ENCODE measurements at regions not wholly inside any gene's neighbourhood (a gene's known extent, or its start where the extent isn't known, plus 50 kb on each side); places are given as distances from the start of the nearest gene placed in this dataset.

DNA sequence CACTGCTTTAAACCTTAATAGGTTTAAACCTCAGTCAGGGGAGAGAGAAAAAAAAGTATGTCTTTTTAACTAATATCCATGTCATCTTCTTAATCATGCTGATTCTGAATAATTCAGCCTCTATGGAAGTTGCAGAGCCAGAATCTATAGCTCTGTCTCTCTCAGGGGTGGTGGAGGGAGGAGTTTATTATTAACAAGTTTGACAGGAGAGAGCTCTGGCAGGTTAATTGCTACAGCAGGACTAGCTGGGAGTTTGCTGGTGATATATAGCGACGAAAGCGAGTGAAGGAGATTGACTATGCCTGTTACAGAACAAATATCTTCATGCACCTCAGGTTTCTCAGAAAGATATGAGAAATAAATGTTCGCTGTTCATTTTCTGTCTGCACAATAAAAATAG, 586.4 kb downstream of the TLE4 start:
- no peak overlapping the region for H3K4me3 ChIP-seq (replicated peaks; ENCODE audit: low read depth, low read length)
- no peak for DNase-seq (ENCODE audit: low read depth)
- TF ChIP-seq, protein P1, sequence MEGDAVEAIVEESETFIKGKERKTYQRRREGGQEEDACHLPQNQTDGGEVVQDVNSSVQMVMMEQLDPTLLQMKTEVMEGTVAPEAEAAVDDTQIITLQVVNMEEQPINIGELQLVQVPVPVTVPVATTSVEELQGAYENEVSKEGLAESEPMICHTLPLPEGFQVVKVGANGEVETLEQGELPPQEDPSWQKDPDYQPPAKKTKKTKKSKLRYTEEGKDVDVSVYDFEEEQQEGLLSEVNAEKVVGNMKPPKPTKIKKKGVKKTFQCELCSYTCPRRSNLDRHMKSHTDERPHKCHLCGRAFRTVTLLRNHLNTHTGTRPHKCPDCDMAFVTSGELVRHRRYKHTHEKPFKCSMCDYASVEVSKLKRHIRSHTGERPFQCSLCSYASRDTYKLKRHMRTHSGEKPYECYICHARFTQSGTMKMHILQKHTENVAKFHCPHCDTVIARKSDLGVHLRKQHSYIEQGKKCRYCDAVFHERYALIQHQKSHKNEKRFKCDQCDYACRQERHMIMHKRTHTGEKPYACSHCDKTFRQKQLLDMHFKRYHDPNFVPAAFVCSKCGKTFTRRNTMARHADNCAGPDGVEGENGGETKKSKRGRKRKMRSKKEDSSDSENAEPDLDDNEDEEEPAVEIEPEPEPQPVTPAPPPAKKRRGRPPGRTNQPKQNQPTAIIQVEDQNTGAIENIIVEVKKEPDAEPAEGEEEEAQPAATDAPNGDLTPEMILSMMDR (IDR thresholded peaks at IDR 0.05; ENCODE audit: low read length, missing control alignments): no peak

DNA sequence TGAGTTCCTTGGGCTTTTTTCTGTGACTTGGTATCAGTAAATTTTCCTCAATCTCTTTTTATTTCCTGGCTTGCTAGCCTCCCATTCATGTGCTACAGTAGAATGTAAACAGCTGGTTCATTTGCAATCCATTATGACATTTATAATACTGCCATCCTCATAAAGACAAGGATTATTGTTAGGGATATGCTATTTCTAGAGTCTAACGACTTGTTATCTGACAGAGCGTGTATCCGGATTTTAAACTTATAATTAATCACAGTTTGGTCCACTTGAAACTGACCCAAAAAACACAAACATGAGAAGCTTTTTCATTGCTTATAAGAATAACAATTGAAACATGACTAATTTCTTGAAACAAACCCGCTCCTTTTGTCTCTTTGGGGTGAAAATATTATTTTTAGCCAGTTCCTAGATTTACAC, 585.8 kb downstream of the TLE4 start:
- DNase-seq (ENCODE audit: low read depth): peak; percentile 22
- TF ChIP-seq, protein P1 (IDR thresholded peaks at IDR 0.05; ENCODE audit: low read length, missing control alignments): no peak
- no peak overlapping the region for H3K4me3 ChIP-seq (replicated peaks; ENCODE audit: low read depth, low read length)

DNA sequence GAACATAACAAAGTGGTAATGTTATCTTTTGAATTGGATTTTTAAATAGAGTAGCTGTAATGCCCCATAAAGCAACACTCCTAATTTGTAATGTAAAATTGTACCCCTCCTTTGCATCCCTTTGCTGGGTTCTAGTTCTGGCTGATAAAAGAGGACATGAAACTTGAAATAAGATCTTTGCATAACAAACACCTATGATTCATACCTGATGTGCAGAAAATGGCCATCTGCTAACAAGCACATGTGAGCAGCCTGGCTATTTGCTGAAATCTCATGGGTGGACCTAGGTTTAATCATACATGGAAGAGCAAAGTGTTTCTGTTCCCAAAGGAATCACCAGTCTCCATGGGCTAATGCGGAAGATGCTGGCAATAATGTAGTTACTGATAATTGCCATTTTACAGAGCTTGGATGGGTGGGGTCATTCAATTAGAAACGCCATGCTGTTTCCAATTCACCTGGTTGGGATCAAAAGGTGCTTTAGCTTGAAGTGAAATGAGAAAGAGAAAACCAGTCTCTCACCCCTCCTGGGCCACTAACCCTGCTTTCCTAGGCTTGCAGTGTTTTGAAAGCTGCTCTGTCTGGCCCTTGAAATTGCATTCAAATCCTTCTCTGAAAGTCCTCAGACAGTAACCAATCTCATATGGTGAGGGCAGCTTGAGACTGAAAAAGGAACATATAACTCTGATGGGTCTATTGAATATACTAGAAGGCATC, 585.1 kb downstream of the TLE4 start:
- TF ChIP-seq, protein P1 (IDR thresholded peaks at IDR 0.05; ENCODE audit: low read length, missing control alignments): no peak
- DNase-seq (ENCODE audit: low read depth): no peak
- H3K4me3 ChIP-seq (replicated peaks; ENCODE audit: low read depth, low read length): no peak overlapping the region

DNA sequence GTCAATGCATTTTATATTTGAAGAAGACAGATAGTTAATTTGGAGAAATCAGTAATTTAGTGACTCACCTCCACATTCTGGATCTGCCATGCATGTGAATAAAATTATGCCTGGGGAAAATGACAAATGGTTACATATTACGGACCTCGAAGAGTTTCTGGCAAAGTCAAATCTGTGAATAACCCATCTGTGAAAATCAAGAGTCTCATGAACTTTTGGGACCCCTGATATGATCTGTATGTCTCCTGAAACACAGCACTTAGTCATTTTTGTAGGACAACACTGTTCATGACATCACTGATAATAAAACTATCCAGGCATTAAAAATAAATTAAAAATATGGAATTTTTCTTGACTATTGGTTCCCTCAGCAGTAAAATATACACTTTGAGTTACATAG, 584.5 kb downstream of the TLE4 start:
- TF ChIP-seq, protein P1 (IDR thresholded peaks at IDR 0.05; ENCODE audit: low read length, missing control alignments): no peak
- no peak overlapping the region for H3K4me3 ChIP-seq (replicated peaks; ENCODE audit: low read depth, low read length)
- no peak for DNase-seq (ENCODE audit: low read depth)

DNA sequence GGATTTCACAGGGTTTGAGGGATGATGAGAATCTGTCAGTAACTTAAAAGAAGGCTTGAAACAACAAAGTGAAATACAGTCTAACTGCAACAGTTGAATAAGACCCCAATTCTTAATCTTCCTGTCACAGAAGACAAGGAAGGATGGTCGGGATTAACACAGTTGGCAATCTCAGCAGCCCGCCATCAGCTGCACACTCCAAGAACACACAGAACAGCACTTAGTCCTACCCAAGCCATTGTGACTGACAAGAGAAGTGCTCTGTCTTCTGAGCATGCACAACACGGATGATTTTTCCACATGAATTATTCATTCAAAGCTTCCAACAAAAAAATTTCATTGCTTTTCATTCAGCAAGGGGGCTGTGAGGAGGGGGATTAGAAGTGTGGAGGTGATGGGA, 576.1 kb downstream of the TLE4 start:
- no peak overlapping the region for H3K4me3 ChIP-seq (replicated peaks; ENCODE audit: low read depth, low read length)
- no peak for DNase-seq (ENCODE audit: low read depth)
- TF ChIP-seq, protein P1 (IDR thresholded peaks at IDR 0.05; ENCODE audit: low read length, missing control alignments): no peak

DNA sequence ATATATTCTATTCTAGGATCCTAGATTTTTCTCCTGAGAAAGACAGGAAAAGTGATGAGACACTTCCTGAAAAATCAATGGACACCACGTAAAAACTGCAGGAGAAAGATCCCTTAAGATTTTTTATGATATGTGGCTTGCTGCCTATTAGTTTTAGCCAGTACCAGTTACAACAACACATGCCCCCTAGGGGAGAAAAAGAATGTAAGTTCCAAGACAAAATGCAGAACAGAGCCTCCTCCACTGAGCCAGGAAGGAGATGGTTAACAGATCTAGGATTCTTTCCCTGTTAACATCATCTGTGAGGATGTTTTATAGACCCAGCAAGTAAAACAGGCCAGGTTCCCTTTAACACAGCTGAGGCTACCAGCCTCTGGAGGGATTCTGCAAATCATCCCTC, 574.7 kb downstream of the TLE4 start:
- no peak overlapping the region for H3K4me3 ChIP-seq (replicated peaks; ENCODE audit: low read depth, low read length)
- TF ChIP-seq, protein P1 (IDR thresholded peaks at IDR 0.05; ENCODE audit: low read length, missing control alignments): no peak
- no peak for DNase-seq (ENCODE audit: low read depth)

DNA sequence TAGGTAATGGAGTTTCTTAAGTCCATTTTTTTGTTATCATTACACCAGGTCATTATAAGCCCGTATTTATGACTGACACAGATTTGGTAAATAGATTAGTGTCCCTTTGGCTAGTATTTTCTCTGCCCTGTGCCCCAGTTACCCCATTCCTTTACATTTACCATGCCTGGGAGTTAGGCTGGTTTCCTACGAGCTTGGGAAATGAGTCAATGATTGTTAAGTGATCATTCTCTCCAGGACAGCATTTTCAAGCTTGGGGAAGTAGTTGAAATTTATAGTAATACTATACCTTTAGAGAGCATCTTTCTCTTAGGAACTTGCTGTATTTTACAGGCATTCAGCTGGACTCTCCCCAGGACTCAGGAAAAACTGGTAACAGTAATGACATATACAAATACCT, 573.1 kb downstream of the TLE4 start:
- no peak for DNase-seq (ENCODE audit: low read depth)
- TF ChIP-seq, protein P1 (IDR thresholded peaks at IDR 0.05; ENCODE audit: low read length, missing control alignments): no peak
- no peak overlapping the region for H3K4me3 ChIP-seq (replicated peaks; ENCODE audit: low read depth, low read length)

Data from fibroblast of pulmonary artery (primary cell).